ENCODE measurements at regions not wholly inside any gene's neighbourhood (a gene's known extent, or its start where the extent isn't known, plus 50 kb on each side); places are given as distances from the start of the nearest gene placed in this dataset.
A peak's percentile ranks its signal among the peaks of the same experiment; 100 is the strongest.

DNA sequence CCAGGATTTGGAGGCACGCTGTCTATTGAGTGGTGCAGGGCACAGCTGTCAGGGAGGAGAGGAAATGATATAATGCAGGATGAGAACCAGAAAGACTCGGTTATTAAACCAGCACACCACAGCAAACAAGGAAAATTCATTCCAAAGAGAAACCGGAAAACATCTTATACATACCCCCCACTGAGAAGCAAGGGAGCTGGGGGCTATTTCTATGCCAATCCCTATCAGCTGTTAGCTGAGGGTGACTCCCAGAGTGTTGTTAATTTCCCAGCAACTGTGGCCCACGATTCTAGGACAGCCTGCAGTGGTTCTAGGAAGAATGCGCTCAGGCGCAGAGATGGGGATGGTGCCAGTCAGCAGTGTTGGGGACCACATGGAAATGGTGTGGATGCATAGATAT lies 467.3 kb downstream of the PMP22 start:
- Histone ChIP-seq H3K4me3 (ENCODE audit: insufficient read depth in 1 of 2, low read depth in 1 of 2, low read length in 2 of 2) (no peak overlapping the region), H4K91ac (ENCODE audit: low read length) (no peak overlapping the region), H4K8ac (ENCODE audit: low read length) (no peak overlapping the region), H3K27me3 (ENCODE audit: control insufficient read depth in 1 of 2, insufficient read depth in 1 of 2, low read length in 2 of 2) (no peaks in the 10 kb centered on the region), H3K79me1 (replicated peaks; ENCODE audit: low read length, poor library complexity, severe bottlenecking) (no peaks in the 10 kb centered on the region), H3K4me1 (ENCODE audit: control insufficient read depth, insufficient read depth, low read depth, low read length) (no peaks in the 10 kb centered on the region), H3K27ac (ENCODE audit: low read length, poor library complexity, severe bottlenecking) (no peak overlapping the region), H3K4ac (ENCODE audit: low read depth in 1 of 2, low read length in 2 of 2) (no peak overlapping the region), H2BK12ac (ENCODE audit: low read length in 2 of 2) (no peak overlapping the region), H2BK120ac (ENCODE audit: low read depth, low read length) (no peak overlapping the region), H3K23ac (ENCODE audit: low read length in 2 of 2) (no peak overlapping the region), H2AFZ (ENCODE audit: low read depth, low read length) (no peak overlapping the region), H2AK5ac (ENCODE audit: low read length, severe bottlenecking) (no peak overlapping the region), H3K36me3 (ENCODE audit: control insufficient read depth in 1 of 2, insufficient read depth in 2 of 2, low read depth in 1 of 2, low read length in 2 of 2) (no peaks in the 10 kb centered on the region), H2BK15ac (ENCODE audit: low read depth, poor library complexity, severe bottlenecking) (no peak overlapping the region), H3K18ac (ENCODE audit: low read depth in 1 of 2, low read length in 2 of 2) (peak overlapping the region in 1 of 2 experiments; percentile 28), H3K9me3 (ENCODE audit: control insufficient read depth, low read length) (peaks cover 3% of the 10 kb centered on the region), H3K14ac (ENCODE audit: low read length in 2 of 2) (no peak overlapping the region), H3K4me2 (ENCODE audit: low read length, poor library complexity, severe bottlenecking) (no peak overlapping the region), H3K9ac (ENCODE audit: low read length) (no peak overlapping the region), H2BK5ac (ENCODE audit: low read depth, low read length, poor library complexity, severe bottlenecking) (no peak overlapping the region)
- WGBS, result 76% methylated on average over 6 of the region's 6 CpGs
- DNase-seq, result no peak

DNA sequence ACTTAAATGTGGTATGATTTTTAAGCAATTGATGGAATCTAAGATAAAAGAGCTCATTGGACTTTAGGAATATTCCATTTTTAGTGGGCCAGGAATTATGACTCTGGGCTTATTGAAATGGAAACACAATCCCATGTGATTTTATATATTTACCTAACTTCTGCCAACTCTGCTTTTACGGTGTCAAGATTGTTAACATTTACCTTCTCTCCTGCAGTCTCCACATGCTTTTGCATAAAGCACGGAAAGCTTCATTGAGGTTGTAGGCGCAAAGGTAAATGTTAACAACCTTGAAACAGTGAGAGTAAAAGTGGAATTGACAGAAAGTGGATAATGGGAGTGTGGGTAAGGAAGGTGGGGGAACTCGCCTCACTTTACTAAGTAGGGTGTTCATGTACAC lies 468.1 kb downstream of the PMP22 start:
- Histone ChIP-seq H3K79me1 (replicated peaks; ENCODE audit: low read length, poor library complexity, severe bottlenecking) (no peaks in the 10 kb centered on the region), H4K8ac (ENCODE audit: low read length) (no peak overlapping the region), H2BK15ac (ENCODE audit: low read depth, poor library complexity, severe bottlenecking) (no peak overlapping the region), H3K27ac (ENCODE audit: low read length, poor library complexity, severe bottlenecking) (no peak overlapping the region), H3K4me1 (ENCODE audit: control insufficient read depth, insufficient read depth, low read depth, low read length) (no peaks in the 10 kb centered on the region), H2BK120ac (ENCODE audit: low read depth, low read length) (no peak overlapping the region), H2AK5ac (ENCODE audit: low read length, severe bottlenecking) (no peak overlapping the region), H2BK12ac (ENCODE audit: low read length in 2 of 2) (no peak overlapping the region), H3K9ac (ENCODE audit: low read length) (no peak overlapping the region), H2AFZ (ENCODE audit: low read depth, low read length) (no peak overlapping the region), H2BK5ac (ENCODE audit: low read depth, low read length, poor library complexity, severe bottlenecking) (no peak overlapping the region), H3K9me3 (ENCODE audit: control insufficient read depth, low read length) (peaks cover 3% of the 10 kb centered on the region), H3K23ac (ENCODE audit: low read length in 2 of 2) (no peak overlapping the region), H3K36me3 (ENCODE audit: control insufficient read depth in 1 of 2, insufficient read depth in 2 of 2, low read depth in 1 of 2, low read length in 2 of 2) (no peaks in the 10 kb centered on the region), H3K27me3 (ENCODE audit: control insufficient read depth in 1 of 2, insufficient read depth in 1 of 2, low read length in 2 of 2) (no peaks in the 10 kb centered on the region), H3K18ac (ENCODE audit: low read depth in 1 of 2, low read length in 2 of 2) (no peak overlapping the region), H3K14ac (ENCODE audit: low read length in 2 of 2) (no peak overlapping the region), H3K4ac (ENCODE audit: low read depth in 1 of 2, low read length in 2 of 2) (no peak overlapping the region), H3K4me2 (ENCODE audit: low read length, poor library complexity, severe bottlenecking) (no peak overlapping the region), H4K91ac (ENCODE audit: low read length) (no peak overlapping the region), H3K4me3 (ENCODE audit: insufficient read depth in 1 of 2, low read depth in 1 of 2, low read length in 2 of 2) (no peak overlapping the region)
- WGBS, result 91% methylated on average over 4 of the region's 4 CpGs
- DNase-seq, result no peak

DNA sequence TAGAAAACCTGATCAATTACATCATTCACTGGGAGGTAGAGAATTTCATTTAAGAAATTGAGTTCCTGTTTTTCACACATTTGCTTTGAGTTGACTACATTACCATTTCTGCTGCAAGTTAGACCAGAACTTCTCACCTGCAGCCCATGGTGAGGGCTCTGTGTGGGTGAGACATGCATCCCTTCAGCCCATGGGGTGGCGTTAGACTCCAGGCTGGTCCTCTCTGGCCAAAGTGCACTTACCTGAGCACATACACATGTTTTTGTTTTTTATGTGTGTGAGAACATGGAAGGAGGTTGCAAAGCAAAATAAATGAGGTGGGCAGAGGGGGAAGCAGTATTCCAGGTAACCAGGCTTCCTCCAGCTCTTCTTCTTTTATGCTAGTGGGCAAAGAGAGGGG lies 470.2 kb downstream of the PMP22 start:
- Histone ChIP-seq H3K36me3 (ENCODE audit: control insufficient read depth in 1 of 2, insufficient read depth in 2 of 2, low read depth in 1 of 2, low read length in 2 of 2) (no peaks in the 10 kb centered on the region), H3K27ac (ENCODE audit: low read length, poor library complexity, severe bottlenecking) (no peak overlapping the region)

DNA sequence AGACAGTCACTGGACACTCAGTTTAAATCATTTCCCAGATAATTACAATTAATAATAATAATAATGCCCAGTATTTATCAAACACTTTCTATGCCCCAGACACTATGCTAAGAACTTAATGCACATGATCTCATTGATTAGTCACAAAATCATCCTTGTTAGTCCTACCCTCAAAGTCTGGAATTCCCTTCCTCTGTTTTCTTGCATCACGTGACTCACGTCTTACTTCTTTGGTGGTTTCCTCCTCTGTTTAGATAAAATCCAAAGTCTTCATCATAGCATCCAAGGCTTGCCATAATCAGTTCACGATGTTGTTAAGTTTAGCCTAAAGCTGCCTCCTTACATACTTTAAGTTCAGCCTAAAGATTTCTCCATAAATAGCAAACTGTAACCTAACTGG lies 471.9 kb downstream of the PMP22 start:
- H3K27me3 ChIP-seq (ENCODE audit: control insufficient read depth in 1 of 2, insufficient read depth in 1 of 2, low read length in 2 of 2), result no peaks in the 10 kb centered on the region
- H3K27ac ChIP-seq (ENCODE audit: low read length, poor library complexity, severe bottlenecking), result no peak overlapping the region
- 16% methylated on average over 3 of the region's 3 CpGs for WGBS
- H2AFZ ChIP-seq (ENCODE audit: low read depth, low read length), result no peak overlapping the region
- H2AK5ac ChIP-seq (ENCODE audit: low read length, severe bottlenecking), result no peak overlapping the region
- H3K4ac ChIP-seq (ENCODE audit: low read depth in 1 of 2, low read length in 2 of 2), result no peak overlapping the region
- peak; percentile 49 for DNase-seq
- H2BK12ac ChIP-seq (ENCODE audit: low read length in 2 of 2), result no peak overlapping the region
- no peak overlapping the region for H4K8ac ChIP-seq (ENCODE audit: low read length)
- H3K4me3 ChIP-seq (ENCODE audit: insufficient read depth in 1 of 2, low read depth in 1 of 2, low read length in 2 of 2), result no peak overlapping the region
- no peaks in the 10 kb centered on the region for H3K79me1 ChIP-seq (replicated peaks; ENCODE audit: low read length, poor library complexity, severe bottlenecking)
- no peaks in the 10 kb centered on the region for H3K9me3 ChIP-seq (ENCODE audit: control insufficient read depth, low read length)
- no peak overlapping the region for H4K91ac ChIP-seq (ENCODE audit: low read length)
- no peak overlapping the region for H3K14ac ChIP-seq (ENCODE audit: low read length in 2 of 2)
- no peak overlapping the region for H3K18ac ChIP-seq (ENCODE audit: low read depth in 1 of 2, low read length in 2 of 2)
- no peak overlapping the region for H3K23ac ChIP-seq (ENCODE audit: low read length in 2 of 2)
- no peaks in the 10 kb centered on the region for H3K4me1 ChIP-seq (ENCODE audit: control insufficient read depth, insufficient read depth, low read depth, low read length)
- H3K9ac ChIP-seq (ENCODE audit: low read length), result no peak overlapping the region
- H3K4me2 ChIP-seq (ENCODE audit: low read length, poor library complexity, severe bottlenecking), result no peak overlapping the region
- H2BK15ac ChIP-seq (ENCODE audit: low read depth, poor library complexity, severe bottlenecking), result no peak overlapping the region
- no peak overlapping the region for H2BK120ac ChIP-seq (ENCODE audit: low read depth, low read length)
- H2BK5ac ChIP-seq (ENCODE audit: low read depth, low read length, poor library complexity, severe bottlenecking), result no peak overlapping the region
- H3K36me3 ChIP-seq (ENCODE audit: control insufficient read depth in 1 of 2, insufficient read depth in 2 of 2, low read depth in 1 of 2, low read length in 2 of 2), result no peaks in the 10 kb centered on the region

More for the DNA sequence above, 470.2 kb downstream of the PMP22 start:
- Histone ChIP-seq H3K18ac (ENCODE audit: low read depth in 1 of 2, low read length in 2 of 2) (peak overlapping the region; percentile 38 to 71), H2AK5ac (ENCODE audit: low read length, severe bottlenecking) (no peak overlapping the region), H3K4me1 (ENCODE audit: control insufficient read depth, insufficient read depth, low read depth, low read length) (no peaks in the 10 kb centered on the region), H3K4me2 (ENCODE audit: low read length, poor library complexity, severe bottlenecking) (no peak overlapping the region), H2BK120ac (ENCODE audit: low read depth, low read length) (peak overlapping the region; percentile 58), H3K4me3 (ENCODE audit: insufficient read depth in 1 of 2, low read depth in 1 of 2, low read length in 2 of 2) (no peak overlapping the region), H2BK15ac (ENCODE audit: low read depth, poor library complexity, severe bottlenecking) (peak overlapping the region; percentile 67), H3K79me1 (replicated peaks; ENCODE audit: low read length, poor library complexity, severe bottlenecking) (no peaks in the 10 kb centered on the region), H4K91ac (ENCODE audit: low read length) (peak overlapping the region; percentile 78), H3K14ac (ENCODE audit: low read length in 2 of 2) (no peak overlapping the region), H3K9ac (ENCODE audit: low read length) (no peak overlapping the region), H2AFZ (ENCODE audit: low read depth, low read length) (no peak overlapping the region), H2BK12ac (ENCODE audit: low read length in 2 of 2) (no peak overlapping the region), H3K27me3 (ENCODE audit: control insufficient read depth in 1 of 2, insufficient read depth in 1 of 2, low read length in 2 of 2) (no peaks in the 10 kb centered on the region), H4K8ac (ENCODE audit: low read length) (no peak overlapping the region), H2BK5ac (ENCODE audit: low read depth, low read length, poor library complexity, severe bottlenecking) (no peak overlapping the region), H3K9me3 (ENCODE audit: control insufficient read depth, low read length) (no peaks in the 10 kb centered on the region), H3K23ac (ENCODE audit: low read length in 2 of 2) (no peak overlapping the region), H3K4ac (ENCODE audit: low read depth in 1 of 2, low read length in 2 of 2) (no peak overlapping the region)
- 89% methylated on average over 1 of the region's 1 CpG for WGBS
- DNase-seq, result no peak
